HCT116 (cell line): ENCODE measurements at regions not wholly inside any gene's neighbourhood (a gene's known extent, or its start where the extent isn't known, plus 50 kb on each side); places are given as distances from the start of the nearest gene placed in this dataset.

Experiments used
- ATAC-seq: fragments of 200-7000 bp; cut with Tn5 transposase; 2 replicates; pipeline ENCODE4 v1.9.1; 2020; ENCODE audit warnings: mild to moderate bottlenecking, moderate library complexity
- BruUV-seq: library from RNA; stranded (reverse); fragments of 400-500 nt; replicated peaks from 2 replicates; lab custom pipeline; 2021; lab: Mats Ljungman, UMichigan
- CTCF ChIA-PET: fragments of 300-600 bp; sonication (Branson Sonifier 250); formaldehyde crosslinking; loops from one replicate; lab custom pipeline; 2021; ENCODE audit warnings: antibody characterized with exemption; lab: Charles Lee
- POLR2A ChIA-PET: fragments of 300-600, 350-600 bp; sonication (Branson Sonifier 250); formaldehyde crosslinking; loops from one replicate; lab custom pipeline; 2021; ENCODE audit warnings: antibody characterized with exemption; lab: Charles Lee
- RAD21 ChIA-PET, 2 experiments: fragments of 300-600 bp; sonication (Branson Sonifier 250); formaldehyde crosslinking; loops; one replicate each; lab custom pipeline; 2023; ENCODE audit warnings: low total read pairs in 2 of 2; ENCODE audit not compliant: uncharacterized antibody in 2 of 2, unreplicated experiment in 2 of 2, low non-redundant PET in 1 of 2; lab: Charles Lee
- DNase-seq: peaks from one replicate; pipeline ENCODE4 v3.0.0-alpha.2; 2010; ENCODE audit warnings: low read depth, low spot score
- H2AFZ ChIP-seq: fragments of 200-600 bp; shearing (Covaris generic), sonication (generic); 2 replicates; pipeline ENCODE4 v1.6.1; 2017; ENCODE audit warnings: low read depth, mixed run types, mixed read lengths, antibody characterized with exemption, low read length; ENCODE audit not compliant: poor library complexity, severe bottlenecking
- H3K27ac ChIP-seq: 2 replicates; pipeline ENCODE4 v1.5.1; 2012; ENCODE audit warnings: low read depth, low read length
- H3K27me3 ChIP-seq: fragments of 200-600 bp; sonication (generic); 2 replicates; pipeline ENCODE4 v1.6.1; 2016; ENCODE audit warnings: mixed run types, low read length, mixed read lengths; ENCODE audit not compliant: insufficient read depth
- H3K36me3 ChIP-seq, 2 experiments: fragments of 200-500 bp in 1 of 2; fragments of 200-600 bp in 1 of 2; sonication (Bioruptor generic) in 1 of 2; sonication (generic) in 1 of 2; 2 replicates each; pipeline versions ENCODE4 v1.5.1 to v1.6.1; 2014 to 2016; ENCODE audit warnings: low read length in 2 of 2, inconsistent platforms in 1 of 2, mixed read lengths in 1 of 2, mixed run types in 1 of 2; ENCODE audit not compliant: insufficient read depth in 2 of 2, control insufficient read depth in 1 of 2
- H3K4me1 ChIP-seq, 2 experiments: fragments of 200-600 bp in 1 of 2; sonication (generic) in 1 of 2; 2 replicates each; pipeline versions ENCODE4 v1.5.1 to v1.6.1; 2012 to 2017; ENCODE audit warnings: low read length in 2 of 2, inconsistent platforms in 1 of 2, mild to moderate bottlenecking in 1 of 2, mixed read lengths in 1 of 2, mixed run types in 1 of 2, moderate library complexity in 1 of 2; ENCODE audit not compliant: insufficient read depth in 2 of 2, control insufficient read depth in 1 of 2
- H3K4me2 ChIP-seq: fragments of 200-600 bp; sonication (generic); 2 replicates; pipeline ENCODE4 v1.6.1; 2017; ENCODE audit warnings: mixed run types, low read length, mixed read lengths
- H3K4me3 ChIP-seq, 2 experiments: fragments of 200-600 bp in 1 of 2; sonication (generic) in 1 of 2; replicated peaks in 1 of 2; 2 replicates each; pipeline ENCODE4 v1.5.1; 2011 to 2016; ENCODE audit warnings: low read length in 2 of 2, control low read depth in 1 of 2, low read depth in 1 of 2, mild to moderate bottlenecking in 1 of 2, mixed read lengths in 1 of 2, mixed run types in 1 of 2
- H3K79me2 ChIP-seq: fragments of 200-600 bp; sonication (generic); 2 replicates; pipeline ENCODE4 v1.6.1; 2017; ENCODE audit warnings: mild to moderate bottlenecking, mixed run types, low read length, moderate library complexity, mixed read lengths; ENCODE audit not compliant: insufficient read depth
- H3K9ac ChIP-seq: fragments of 200-600 bp; sonication (generic); 2 replicates; pipeline ENCODE4 v1.6.1; 2016; ENCODE audit warnings: low read length, mixed read lengths
- H3K9me2 ChIP-seq: fragments of 200-600 bp; sonication (generic), shearing (Covaris generic); 2 replicates; pipeline ENCODE4 v1.6.1; 2017; ENCODE audit warnings: mixed run types, mild to moderate bottlenecking, moderate library complexity; ENCODE audit not compliant: insufficient read depth
- H3K9me3 ChIP-seq, 2 experiments: fragments of 200-500 bp in 1 of 2; fragments of 200-600 bp in 1 of 2; sonication (Bioruptor generic) in 1 of 2; sonication (generic) in 1 of 2; 2 replicates each; pipeline ENCODE4 v1.6.1; 2014 to 2017; ENCODE audit warnings: low read length in 2 of 2, mixed read lengths in 2 of 2, inconsistent platforms in 1 of 2, low read depth in 1 of 2, mild to moderate bottlenecking in 1 of 2, mixed run types in 1 of 2, moderate library complexity in 1 of 2; ENCODE audit not compliant: control insufficient read depth in 1 of 2, insufficient read depth in 1 of 2
- H4K20me1 ChIP-seq: fragments of 200-600 bp; sonication (generic), shearing (Covaris generic); 2 replicates; pipeline ENCODE4 v1.6.1; 2017; ENCODE audit warnings: mixed run types, mild to moderate bottlenecking, moderate library complexity; ENCODE audit not compliant: insufficient read depth
- CEBPB ChIP-seq: IDR thresholded peaks from 2 replicates; pipeline ENCODE4 v1.6.1; 2012; ENCODE audit warnings: low read depth
- EGR1 ChIP-seq: IDR thresholded peaks from 2 replicates; pipeline ENCODE4 v1.6.1; 2012; ENCODE audit warnings: low read depth
- FOSL1 ChIP-seq: IDR thresholded peaks from 2 replicates; pipeline ENCODE4 v1.6.1; 2012; ENCODE audit warnings: low read depth
- JUND ChIP-seq: IDR thresholded peaks from 2 replicates; pipeline ENCODE4 v1.6.1; 2012
- SIN3A ChIP-seq: IDR thresholded peaks from 2 replicates; pipeline ENCODE4 v1.6.1; 2012; ENCODE audit warnings: low read depth
- SP1 ChIP-seq: IDR thresholded peaks from 2 replicates; pipeline ENCODE4 v1.6.1; 2012; ENCODE audit warnings: low read depth
- YY1 ChIP-seq: IDR thresholded peaks from 2 replicates; pipeline ENCODE4 v1.6.1; 2011; ENCODE audit warnings: low read length, low read depth, moderate library complexity, mild to moderate bottlenecking; ENCODE audit not compliant: insufficient replicate concordance; ENCODE audit errors: extremely low read depth
- intact Hi-C: fragments of 100-400 bp; cut with micrococcal nuclease; formaldehyde crosslinking; loops from 2 replicates; pipeline ENCODE4 v1.10.0; 2022
- TF ChIP-seq, protein P1 (sequence below): IDR thresholded peaks from 2 replicates; pipeline ENCODE4 v1.6.1; 2012; ENCODE audit warnings: low read depth
- TF ChIP-seq, protein P2 (sequence below), 3 experiments: fragments of 200-600 bp in 1 of 3; sonication (generic) in 1 of 3; IDR thresholded peaks in 2 of 3; conservative IDR thresholded peaks in 1 of 3; 2 replicates each; pipeline ENCODE4 v1.5.1; 2012 to 2017; ENCODE audit warnings: low read depth in 2 of 3, low read length in 2 of 3, antibody characterized with exemption in 1 of 3, borderline replicate concordance in 1 of 3, control low read depth in 1 of 3, mild to moderate bottlenecking in 1 of 3, mixed read lengths in 1 of 3, mixed run types in 1 of 3, moderate library complexity in 1 of 3; ENCODE audit not compliant: insufficient read depth in 1 of 3
- TF ChIP-seq, protein P3 (sequence below): IDR thresholded peaks from 2 replicates; pipeline ENCODE4 v1.6.1; 2011; ENCODE audit warnings: mild to moderate bottlenecking, low read length, moderate library complexity; ENCODE audit not compliant: insufficient replicate concordance; ENCODE audit errors: extremely low read depth
- TF ChIP-seq, protein P4 (sequence below): IDR thresholded peaks from 2 replicates; pipeline ENCODE4 v1.6.1; 2012

DNA sequence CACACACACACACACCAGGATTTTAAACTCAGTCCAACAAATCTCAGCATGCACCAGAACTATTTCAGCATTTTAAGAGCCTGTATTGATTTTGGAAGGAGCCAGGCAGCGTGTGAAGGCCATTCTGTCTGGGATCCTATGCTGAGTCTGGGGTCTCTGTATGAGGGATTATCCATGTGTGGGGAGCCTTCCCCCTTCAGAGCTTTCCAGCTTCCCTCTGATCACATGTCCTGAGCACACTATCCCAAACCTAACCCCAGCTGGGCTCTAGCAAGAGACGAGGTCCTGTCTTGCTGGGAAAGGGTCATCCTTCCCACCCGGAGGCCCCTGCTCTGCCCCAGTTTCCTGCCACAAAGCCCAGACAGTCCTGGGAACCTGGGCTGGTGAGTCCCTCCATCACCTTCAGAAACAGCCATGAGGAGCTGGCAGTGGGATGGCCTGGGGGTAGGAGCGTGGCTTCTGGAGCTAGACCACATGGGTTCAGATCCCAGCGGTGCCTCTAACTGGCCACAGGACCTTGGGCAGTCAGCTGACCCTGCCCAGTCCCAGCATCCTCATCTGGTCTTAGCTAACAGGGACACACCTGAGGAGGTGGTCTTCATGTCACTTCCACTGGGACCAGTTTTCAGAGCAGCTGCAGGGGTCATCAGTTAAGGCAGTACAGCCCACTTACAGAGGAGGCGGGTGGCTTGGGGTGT, 79.6 kb upstream of the RET start:
- Histone ChIP-seq H3K9ac (no peak overlapping the region), H3K36me3 (no peaks in the 10 kb centered on the region), H3K4me2 (no peak overlapping the region), H3K4me3 (no peak overlapping the region), H3K79me2 (no peaks in the 10 kb centered on the region), H3K27ac (no peak overlapping the region), H3K27me3 (no peaks in the 10 kb centered on the region), H4K20me1 (no peaks in the 10 kb centered on the region), H3K9me3 (no peaks in the 10 kb centered on the region), H3K9me2 (no peaks in the 10 kb centered on the region), H3K4me1 (no peaks in the 10 kb centered on the region), H2AFZ (no peak overlapping the region)
- ChIA-PET RAD21 (no interaction called here), CTCF (no interaction called here), POLR2A (no interaction called here)
- no TSS peak for BruUV-seq
- TF ChIP-seq, protein P1, sequence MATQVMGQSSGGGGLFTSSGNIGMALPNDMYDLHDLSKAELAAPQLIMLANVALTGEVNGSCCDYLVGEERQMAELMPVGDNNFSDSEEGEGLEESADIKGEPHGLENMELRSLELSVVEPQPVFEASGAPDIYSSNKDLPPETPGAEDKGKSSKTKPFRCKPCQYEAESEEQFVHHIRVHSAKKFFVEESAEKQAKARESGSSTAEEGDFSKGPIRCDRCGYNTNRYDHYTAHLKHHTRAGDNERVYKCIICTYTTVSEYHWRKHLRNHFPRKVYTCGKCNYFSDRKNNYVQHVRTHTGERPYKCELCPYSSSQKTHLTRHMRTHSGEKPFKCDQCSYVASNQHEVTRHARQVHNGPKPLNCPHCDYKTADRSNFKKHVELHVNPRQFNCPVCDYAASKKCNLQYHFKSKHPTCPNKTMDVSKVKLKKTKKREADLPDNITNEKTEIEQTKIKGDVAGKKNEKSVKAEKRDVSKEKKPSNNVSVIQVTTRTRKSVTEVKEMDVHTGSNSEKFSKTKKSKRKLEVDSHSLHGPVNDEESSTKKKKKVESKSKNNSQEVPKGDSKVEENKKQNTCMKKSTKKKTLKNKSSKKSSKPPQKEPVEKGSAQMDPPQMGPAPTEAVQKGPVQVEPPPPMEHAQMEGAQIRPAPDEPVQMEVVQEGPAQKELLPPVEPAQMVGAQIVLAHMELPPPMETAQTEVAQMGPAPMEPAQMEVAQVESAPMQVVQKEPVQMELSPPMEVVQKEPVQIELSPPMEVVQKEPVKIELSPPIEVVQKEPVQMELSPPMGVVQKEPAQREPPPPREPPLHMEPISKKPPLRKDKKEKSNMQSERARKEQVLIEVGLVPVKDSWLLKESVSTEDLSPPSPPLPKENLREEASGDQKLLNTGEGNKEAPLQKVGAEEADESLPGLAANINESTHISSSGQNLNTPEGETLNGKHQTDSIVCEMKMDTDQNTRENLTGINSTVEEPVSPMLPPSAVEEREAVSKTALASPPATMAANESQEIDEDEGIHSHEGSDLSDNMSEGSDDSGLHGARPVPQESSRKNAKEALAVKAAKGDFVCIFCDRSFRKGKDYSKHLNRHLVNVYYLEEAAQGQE = no peak
- no peak for TF ChIP-seq SIN3A
- TF ChIP-seq, protein P2, sequence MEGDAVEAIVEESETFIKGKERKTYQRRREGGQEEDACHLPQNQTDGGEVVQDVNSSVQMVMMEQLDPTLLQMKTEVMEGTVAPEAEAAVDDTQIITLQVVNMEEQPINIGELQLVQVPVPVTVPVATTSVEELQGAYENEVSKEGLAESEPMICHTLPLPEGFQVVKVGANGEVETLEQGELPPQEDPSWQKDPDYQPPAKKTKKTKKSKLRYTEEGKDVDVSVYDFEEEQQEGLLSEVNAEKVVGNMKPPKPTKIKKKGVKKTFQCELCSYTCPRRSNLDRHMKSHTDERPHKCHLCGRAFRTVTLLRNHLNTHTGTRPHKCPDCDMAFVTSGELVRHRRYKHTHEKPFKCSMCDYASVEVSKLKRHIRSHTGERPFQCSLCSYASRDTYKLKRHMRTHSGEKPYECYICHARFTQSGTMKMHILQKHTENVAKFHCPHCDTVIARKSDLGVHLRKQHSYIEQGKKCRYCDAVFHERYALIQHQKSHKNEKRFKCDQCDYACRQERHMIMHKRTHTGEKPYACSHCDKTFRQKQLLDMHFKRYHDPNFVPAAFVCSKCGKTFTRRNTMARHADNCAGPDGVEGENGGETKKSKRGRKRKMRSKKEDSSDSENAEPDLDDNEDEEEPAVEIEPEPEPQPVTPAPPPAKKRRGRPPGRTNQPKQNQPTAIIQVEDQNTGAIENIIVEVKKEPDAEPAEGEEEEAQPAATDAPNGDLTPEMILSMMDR (IDR thresholded peaks at IDR 0.05 in 2 of 3, conservative IDR thresholded peaks at IDR 0.05 in 1 of 3; ENCODE audit: borderline replicate concordance in 1 of 3, insufficient read depth in 1 of 3, low read depth in 2 of 3, low read length in 2 of 3) = no peak
- TF ChIP-seq SP1 = no peak
- no peak for TF ChIP-seq EGR1
- TF ChIP-seq, protein P3, sequence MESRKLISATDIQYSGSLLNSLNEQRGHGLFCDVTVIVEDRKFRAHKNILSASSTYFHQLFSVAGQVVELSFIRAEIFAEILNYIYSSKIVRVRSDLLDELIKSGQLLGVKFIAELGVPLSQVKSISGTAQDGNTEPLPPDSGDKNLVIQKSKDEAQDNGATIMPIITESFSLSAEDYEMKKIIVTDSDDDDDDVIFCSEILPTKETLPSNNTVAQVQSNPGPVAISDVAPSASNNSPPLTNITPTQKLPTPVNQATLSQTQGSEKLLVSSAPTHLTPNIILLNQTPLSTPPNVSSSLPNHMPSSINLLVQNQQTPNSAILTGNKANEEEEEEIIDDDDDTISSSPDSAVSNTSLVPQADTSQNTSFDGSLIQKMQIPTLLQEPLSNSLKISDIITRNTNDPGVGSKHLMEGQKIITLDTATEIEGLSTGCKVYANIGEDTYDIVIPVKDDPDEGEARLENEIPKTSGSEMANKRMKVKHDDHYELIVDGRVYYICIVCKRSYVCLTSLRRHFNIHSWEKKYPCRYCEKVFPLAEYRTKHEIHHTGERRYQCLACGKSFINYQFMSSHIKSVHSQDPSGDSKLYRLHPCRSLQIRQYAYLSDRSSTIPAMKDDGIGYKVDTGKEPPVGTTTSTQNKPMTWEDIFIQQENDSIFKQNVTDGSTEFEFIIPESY = no peak
- no peak for TF ChIP-seq CEBPB
- TF ChIP-seq YY1 = no peak
- TF ChIP-seq, protein P4, sequence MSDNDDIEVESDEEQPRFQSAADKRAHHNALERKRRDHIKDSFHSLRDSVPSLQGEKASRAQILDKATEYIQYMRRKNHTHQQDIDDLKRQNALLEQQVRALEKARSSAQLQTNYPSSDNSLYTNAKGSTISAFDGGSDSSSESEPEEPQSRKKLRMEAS = no peak
- TF ChIP-seq FOSL1 = no peak
- TF ChIP-seq JUND = no peak
- ATAC-seq (no peak), DNase-seq (no peak)
- intact Hi-C loops = no loop called here
